Embryonic facial prominence (tissue), 1 donor: ENCODE measurements at regions not wholly inside any gene's neighbourhood (a gene's known extent, or its start where the extent isn't known, plus 50 kb on each side); places are given as distances from the start of the nearest gene placed in this dataset.
"Not testable (repeated sequence)": the region's sequence is repeated elsewhere in the genome, so short reads cannot be mapped to it uniquely, and the experiment has no call there.

Experiments used
- DNase-seq: peaks from one replicate; pipeline ENCODE4 v3.0.0-alpha.2; 2016; ENCODE audit errors: extremely low spot score

DNA sequence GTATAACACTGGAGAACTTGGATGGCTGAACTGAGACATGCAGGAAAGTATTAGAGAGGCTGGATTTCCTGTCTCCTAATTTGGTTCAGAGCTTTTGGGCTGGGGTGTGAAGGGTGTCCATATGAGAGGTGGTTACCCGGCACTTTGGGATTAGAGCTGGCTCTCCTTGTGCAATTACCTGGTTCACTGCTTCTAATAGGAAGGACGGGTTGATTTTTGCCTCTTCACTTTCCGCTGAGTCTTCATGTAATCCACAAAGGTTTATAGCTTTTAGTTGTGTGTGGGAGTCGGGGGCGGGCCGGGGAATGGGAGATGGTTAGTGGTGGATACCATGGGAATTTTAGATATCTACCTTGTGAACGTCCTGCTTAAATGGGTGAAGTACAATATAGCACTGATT lies 151.5 kb downstream of the BTBD3 start:
- DNase-seq = no peak

DNA sequence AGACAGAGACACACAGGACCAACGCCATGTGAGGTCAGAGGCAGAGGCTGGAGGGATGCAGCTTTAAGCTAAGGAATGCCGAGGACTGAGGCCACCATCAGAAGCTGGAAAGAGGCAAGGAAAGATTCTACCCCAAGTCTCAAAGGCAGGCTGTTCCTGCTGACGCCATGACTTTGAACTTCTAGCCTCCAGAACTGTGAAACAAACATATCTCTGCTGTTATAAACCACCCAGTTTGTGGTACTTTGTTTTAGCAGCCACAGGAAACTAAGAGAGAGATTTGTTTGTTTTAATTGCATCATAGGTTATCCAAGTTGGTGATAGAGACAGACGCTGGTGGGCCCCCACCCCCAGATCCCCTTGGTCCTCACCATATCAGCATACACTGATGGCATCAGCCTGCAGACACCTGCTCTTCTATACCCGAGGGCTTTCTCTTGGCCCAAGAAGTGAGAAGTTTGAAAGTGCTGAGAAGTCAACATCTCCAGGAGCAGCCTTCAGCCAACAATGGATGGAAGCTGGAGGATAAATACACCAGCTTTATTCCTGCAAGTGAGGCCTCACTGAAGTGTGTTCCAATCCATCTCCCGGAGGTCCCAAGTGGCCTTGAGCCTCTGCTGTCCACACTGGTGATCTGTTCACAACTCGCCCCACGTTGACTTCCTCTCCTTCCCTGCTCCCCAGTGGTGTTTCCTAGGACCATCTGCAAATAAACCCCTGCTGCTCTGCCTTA lies 154.7 kb downstream of the BTBD3 start:
- DNase-seq = no peak

- no peak for DNase-seq
Observed at GRCh38 chr20:12072954-12073264, 155.2 kb downstream of the BTBD3 start.

DNA sequence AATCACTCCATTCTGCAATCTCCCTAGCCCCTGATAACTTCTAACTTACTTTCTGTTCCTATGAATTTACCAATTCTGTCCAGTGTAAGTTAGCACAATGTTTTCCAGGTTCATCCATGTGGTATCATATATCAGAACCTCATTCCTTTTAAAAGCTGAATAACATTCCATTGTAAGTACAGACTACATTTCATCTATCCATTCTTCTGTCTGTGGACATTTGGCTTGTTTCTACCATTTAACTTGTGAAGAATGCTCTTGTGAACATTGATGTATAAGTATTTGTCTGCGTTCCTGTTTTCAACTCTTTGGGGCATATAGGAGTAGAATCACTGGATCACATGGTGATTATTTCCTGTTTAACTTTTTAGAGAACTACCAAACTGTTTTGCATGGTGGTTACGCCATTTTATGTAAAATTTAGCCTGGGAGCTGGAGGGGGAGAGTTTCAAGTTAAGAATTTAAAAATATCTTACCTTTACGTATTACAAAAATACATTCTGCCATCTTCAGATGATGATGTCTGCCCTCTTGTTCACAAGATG lies 156.5 kb downstream of the BTBD3 start:
- DNase-seq = no peak

- no peak for DNase-seq
Observed at GRCh38 chr20:12076200-12076599, 158.5 kb downstream of the BTBD3 start.

DNA sequence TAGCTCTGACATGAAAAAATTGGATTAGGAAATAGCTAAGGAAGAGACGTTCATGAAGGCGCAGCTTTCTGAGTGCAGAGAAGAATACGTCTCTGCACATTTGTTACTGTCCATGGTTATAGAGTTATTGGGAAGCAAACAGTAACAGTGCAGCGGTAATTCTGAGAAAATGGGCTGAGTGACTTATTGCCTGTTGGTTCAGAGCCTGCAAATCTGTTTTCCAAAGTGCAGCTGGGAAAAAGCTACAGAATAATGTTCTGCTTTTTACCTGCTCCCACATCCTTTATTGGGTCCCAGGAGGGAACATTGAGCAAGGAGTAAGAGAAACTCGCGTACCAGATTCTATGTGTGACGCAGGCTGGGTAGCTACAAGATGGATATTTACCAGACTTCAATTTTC lies 160.2 kb downstream of the BTBD3 start:
- no peak for DNase-seq

- DNase-seq = no peak
Observed at GRCh38 chr20:12079490-12079889, 161.8 kb downstream of the BTBD3 start.

GRCh38 chr20:12083269-12083668 lies 165.6 kb downstream of the BTBD3 start:
- no peak for DNase-seq

GRCh38 chr20:12084482-12084881 lies 166.8 kb downstream of the BTBD3 start:
- DNase-seq = no peak

GRCh38 chr20:12086359-12086758 lies 168.7 kb downstream of the BTBD3 start:
- no peak for DNase-seq

DNA sequence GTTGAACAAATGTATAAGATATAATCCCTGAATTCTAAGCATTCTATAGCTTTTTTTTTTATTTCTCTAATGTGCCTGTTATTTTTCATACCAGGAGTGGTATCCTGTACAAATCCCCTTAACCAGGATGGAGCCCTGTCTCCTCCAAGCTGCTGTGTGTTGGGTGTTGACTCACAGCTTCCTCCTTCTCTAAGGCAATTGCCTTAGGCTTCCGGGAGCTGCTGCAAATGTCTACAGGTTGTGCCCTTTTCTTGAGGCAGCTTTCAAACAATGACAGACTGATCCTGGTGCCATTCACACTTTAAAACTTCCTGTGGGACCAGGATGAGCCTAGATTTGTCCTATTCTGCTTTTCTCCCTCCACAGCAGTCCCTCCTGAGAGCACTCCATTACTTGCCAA lies 173.2 kb downstream of the BTBD3 start:
- no peak for DNase-seq

DNA sequence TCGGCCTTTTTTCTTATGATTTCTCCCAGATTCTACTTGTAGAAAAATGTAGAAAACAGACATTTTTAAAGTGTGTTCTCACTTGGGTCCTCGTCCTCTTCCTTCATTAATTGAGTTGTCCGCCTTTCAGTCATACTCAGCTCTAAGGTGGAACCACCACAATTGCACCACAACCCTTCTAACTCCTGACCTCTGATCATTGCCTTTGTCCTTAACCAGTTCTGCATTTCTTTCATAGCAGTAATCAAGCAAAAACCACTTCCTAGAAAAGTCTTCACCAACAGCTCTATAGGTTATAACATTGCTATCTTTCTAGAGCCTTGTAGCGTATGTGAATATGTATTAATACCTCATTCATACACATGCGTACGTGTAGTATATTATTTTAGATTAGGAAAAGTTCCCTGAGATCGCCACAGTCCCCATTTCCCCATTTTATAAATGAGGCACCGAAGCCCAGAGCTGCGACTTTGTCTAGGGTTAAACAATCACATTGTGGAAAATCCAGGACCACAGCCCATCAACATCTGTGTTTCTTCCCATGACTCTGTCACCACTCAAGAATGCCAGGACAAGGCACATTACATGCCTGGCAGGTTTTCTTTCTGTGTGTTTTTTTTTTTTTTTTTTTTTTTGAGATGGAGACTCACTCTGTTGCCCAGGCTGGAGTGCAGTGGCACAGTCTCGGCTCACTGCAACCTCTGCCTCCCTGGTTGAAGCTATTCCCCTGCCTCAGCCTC lies 175.5 kb downstream of the BTBD3 start:
- DNase-seq = no peak

DNA sequence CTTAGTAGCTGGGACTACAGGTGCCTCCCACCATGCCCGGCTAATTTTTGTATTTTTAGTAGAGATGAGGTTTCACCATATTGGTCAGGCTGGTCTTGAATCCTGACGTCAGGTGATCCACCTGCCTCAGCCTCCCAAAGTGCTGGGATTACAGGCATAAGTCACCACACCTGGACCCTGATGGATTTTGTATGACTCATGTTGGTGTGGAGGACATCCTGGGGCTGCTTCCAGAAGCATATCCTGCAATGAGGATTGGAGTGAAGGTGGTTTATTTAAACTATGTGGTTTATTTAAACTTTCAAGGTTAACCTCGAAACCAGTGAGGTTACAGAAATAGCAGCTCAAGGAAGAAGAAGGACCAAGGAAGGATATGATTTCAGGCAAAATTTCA lies 176.1 kb downstream of the BTBD3 start:
- not testable (repeated sequence) for DNase-seq

GRCh38 chr20:12095180-12095920 lies 177.7 kb downstream of the BTBD3 start:
- DNase-seq = no peak

GRCh38 chr20:12098421-12098820 lies 180.7 kb downstream of the BTBD3 start:
- no peak for DNase-seq

DNA sequence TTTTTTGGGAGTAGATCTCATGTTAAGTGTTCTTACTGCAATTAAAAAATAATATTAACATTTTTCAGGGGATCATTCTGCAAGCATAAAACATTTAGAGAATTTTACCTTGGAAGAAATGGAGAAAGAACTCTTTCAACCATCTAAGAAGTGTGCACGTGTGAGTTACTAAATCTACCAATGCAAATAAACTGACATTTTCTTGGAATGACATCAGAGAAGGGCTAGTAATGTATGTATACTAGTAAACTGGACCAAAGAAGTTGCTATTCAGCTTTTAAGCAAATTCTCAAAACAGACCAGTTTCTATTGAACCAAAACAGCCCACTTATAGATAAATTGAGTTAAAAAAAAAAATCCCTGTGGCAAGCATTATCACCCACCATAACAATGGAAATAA lies 191.2 kb downstream of the BTBD3 start:
- no peak for DNase-seq

DNA sequence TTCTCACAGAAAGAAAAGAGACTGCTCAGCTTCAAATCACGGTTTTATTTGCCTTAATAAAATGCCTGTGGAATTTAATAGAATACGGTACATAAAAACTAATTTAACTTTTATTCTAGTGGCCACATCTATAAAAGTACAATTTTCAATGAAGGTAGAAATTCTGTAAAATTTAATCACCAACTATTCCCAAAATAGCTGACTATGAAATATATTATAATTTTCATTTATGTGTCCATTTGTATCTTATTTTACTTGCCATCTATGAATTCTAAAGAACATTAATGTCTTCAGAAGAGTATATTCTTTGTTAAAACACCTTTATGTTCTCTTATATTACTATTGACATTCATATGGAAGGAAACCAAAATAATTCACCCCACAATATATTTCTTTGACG lies 192.6 kb downstream of the BTBD3 start:
- DNase-seq = no peak

GRCh38 chr20:12110711-12111110 lies 193.0 kb downstream of the BTBD3 start:
- no peak for DNase-seq

DNA sequence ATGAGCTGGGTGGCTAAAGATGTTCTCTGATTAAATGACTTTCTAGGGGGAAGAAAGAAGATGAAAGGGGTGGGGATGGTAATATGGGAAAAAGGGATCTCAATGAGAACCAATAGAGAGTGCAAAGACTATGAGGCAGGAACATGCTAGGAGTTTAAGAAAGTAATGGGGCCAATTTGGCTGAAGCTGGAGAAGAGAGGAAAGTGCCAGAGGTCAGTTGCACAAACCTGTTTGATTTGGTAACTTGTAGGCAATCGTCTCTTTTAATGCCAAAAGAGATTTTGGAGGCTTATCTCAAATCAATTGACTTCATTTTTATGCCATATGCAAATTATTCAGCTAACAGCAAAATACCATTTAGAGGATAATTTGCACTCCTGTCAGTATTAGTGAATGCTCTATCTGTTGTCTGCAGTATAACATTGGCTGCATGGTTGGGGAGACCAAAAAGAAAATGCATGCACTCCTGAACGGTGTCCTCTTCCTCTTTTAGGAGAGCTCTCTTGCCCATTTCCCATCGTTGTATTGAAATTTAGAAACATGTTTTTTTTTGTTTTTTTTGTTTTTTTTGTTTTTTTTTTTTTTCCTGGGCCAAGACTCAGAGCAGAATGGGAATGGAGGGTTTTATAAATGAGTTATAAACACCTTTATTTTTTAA lies 193.9 kb downstream of the BTBD3 start:
- no peak for DNase-seq

DNA sequence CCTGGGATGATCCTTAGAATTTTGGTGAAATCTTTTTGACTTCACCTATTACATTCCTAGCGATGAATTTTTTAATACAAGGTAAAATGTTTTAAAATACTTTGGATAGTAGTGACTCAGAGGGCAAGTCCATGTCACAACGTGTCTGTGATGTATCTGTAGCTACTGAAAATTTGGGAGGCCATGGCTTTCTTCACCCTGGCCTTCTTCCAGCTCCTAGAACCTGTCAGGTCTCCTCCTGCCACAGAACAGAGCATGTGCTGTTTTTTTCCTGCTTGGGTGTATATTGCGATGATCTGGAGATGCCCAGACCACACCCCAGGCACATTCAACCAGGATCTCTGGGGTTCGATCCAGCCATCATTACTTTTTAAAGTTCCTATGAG lies 194.4 kb downstream of the BTBD3 start:
- no peak for DNase-seq

- DNase-seq = no peak
Observed at GRCh38 chr20:12112665-12113064, 195.0 kb downstream of the BTBD3 start.

DNA sequence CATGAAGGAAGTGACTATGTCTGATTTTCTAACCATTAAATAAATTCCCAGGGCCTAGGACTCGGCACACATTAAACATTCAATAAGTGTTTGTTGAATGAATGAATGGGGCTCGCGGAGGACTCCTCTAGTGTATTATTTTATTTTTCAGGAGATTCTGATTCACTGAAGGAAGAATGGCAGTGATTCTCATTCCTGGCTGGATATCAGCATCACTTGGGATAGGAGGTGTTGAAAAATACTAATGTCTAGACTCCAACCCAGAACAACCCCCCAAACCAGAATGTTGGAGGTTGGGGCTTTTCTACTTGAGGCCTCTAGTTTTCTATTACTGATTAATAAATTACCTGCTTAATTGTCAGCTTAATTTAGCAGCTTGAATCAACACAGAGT lies 195.4 kb downstream of the BTBD3 start:
- no peak for DNase-seq
